GM12892 (cell line): ENCODE measurements at regions not wholly inside any gene's neighbourhood (a gene's known extent, or its start where the extent isn't known, plus 50 kb on each side); places are given as distances from the start of the nearest gene placed in this dataset.

Experiments
- DNase-seq: peaks from one replicate; pipeline ENCODE4 v3.0.0; 2011; ENCODE audit not compliant: insufficient read length
- FAIRE-seq: peaks from 2 replicates; lab custom pipeline; 2011; peaks lifted over from hg19 to GRCh38; lab: Jason Lieb, UNC
- POLR2A ChIP-seq: IDR thresholded peaks from 2 replicates; pipeline ENCODE4 v1.6.1; 2011; ENCODE audit warnings: low read depth, low read length, control low read depth
- POLR2AphosphoS5 ChIP-seq: IDR thresholded peaks from 2 replicates; pipeline ENCODE4 v1.6.1; 2011; ENCODE audit warnings: low read depth, low read length, control low read depth
- TAF1 ChIP-seq: IDR thresholded peaks from 2 replicates; pipeline ENCODE4 v1.6.1; 2011; ENCODE audit warnings: low read depth, mild to moderate bottlenecking, control low read depth, low read length, borderline replicate concordance

DNA sequence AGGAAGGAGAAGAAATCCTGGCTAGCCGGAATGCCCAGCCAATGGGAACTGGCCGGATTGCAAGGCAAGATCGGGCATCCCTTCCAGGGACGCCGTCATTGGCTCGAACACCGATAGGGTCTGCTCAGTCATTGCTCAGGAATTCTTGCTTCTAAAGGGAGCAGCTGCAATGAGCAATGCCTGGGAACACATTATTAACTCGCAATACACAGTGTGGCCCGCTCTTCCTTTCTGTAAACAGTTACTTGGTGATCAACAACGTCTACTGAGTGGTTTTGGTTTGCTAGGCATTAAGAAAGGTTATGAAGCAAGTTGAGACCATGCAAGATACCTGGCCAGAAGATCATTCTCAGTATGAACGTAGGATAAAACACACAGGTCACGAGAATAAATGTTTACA, 165.4 kb upstream of the CITED2 start:
- DNase-seq (no peak), FAIRE-seq (no peak)
- TF ChIP-seq TAF1 (no peak), POLR2AphosphoS5 (no peak), POLR2A (no peak)

DNA sequence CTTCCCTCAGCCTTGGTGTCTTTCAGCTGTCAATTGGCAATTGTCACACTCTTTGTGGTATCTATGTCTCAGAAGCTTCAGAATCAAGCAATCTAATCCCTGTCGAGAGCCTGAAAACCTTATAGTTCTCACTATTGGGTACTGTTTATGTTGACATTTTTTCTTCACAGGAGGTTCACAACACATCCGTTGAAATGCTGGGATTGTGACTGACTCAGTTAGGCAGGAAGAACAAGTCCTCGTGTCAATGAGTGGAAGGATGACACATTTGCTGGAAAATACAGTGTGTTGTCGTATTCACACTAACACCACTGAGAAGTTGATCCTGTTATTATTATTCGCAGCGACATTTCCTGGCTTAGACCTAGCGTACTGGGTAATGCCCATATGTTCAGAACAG, 163.9 kb upstream of the CITED2 start:
- FAIRE-seq (no peak), DNase-seq (no peak)
- TF ChIP-seq TAF1 (no peak), POLR2AphosphoS5 (no peak), POLR2A (no peak)

DNA sequence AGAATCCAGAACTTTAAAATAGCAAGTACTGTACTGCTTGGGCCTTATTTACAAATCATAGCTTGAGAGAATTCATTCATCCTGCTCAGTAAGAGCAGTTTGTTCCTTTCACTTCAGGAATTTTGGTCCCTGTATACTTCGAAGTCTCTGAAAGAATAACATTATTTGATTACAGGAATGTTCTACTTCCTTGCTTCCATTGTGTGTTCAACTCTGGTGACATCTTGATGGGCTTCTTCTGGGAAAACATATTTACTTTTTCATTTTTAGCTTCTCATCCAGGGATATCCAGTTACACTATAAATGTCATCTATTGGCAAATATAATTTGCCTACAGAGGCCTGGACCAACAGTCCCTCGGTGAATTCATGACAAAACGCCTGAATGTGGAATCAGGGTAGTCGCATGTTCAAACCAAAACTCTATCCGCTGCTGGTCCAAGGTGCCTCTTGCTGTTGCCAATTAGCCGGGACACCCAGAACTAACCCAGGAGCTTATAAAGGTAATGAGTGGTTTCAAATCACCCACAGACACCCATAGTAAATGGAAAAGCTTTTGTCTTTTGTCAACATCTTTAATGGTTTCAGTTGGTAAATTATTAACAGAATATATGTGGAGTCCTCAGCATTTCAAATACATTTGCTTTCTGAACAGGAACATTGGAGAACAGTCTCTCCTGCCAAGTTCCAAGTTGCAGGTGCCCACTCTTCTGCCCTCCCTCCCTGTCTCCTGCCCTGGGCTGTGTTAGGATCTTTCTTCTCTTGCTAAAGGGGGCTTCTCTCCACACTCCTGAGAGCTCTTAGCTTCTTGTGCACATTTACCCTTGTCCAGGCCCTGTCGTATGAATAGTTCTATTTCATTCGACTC, 162.5 kb upstream of the CITED2 start:
- DNase-seq, result no peak
- TF ChIP-seq TAF1 (no peak), POLR2A (no peak), POLR2AphosphoS5 (no peak)
- FAIRE-seq, result no peak

DNA sequence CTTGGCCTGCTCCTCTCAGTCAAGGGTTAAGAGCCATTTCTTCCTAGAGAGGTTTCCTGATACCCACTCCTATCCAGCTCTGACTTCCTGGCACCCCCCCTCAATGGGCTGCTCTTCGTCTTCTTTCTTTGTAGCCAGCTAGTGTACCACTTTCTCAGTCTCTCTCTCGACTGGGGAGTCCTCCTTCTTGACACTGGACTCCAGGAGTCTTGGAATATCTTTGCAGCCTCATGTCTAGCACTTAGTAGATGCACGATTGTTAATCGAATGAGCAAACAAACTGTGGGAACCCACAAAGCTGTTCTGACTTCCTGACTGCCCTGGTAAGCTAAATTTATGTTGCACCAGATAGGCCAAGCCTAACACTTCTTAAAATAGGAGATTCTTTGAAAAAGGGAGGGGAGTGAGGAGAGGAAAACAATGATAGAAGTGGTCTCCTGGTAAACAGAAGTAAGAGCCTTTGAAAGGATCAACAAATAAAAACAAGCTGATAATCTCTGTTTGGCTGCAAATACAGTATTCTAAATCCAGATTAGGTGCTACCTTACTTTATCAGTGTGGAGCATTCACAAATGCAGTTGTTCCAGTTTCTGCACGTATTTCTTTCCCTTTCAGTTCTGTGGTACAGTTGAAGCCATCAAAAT, 160.1 kb upstream of the CITED2 start:
- DNase-seq, result no peak
- no peak for FAIRE-seq
- TF ChIP-seq POLR2A (no peak), POLR2AphosphoS5 (no peak), TAF1 (no peak)

DNA sequence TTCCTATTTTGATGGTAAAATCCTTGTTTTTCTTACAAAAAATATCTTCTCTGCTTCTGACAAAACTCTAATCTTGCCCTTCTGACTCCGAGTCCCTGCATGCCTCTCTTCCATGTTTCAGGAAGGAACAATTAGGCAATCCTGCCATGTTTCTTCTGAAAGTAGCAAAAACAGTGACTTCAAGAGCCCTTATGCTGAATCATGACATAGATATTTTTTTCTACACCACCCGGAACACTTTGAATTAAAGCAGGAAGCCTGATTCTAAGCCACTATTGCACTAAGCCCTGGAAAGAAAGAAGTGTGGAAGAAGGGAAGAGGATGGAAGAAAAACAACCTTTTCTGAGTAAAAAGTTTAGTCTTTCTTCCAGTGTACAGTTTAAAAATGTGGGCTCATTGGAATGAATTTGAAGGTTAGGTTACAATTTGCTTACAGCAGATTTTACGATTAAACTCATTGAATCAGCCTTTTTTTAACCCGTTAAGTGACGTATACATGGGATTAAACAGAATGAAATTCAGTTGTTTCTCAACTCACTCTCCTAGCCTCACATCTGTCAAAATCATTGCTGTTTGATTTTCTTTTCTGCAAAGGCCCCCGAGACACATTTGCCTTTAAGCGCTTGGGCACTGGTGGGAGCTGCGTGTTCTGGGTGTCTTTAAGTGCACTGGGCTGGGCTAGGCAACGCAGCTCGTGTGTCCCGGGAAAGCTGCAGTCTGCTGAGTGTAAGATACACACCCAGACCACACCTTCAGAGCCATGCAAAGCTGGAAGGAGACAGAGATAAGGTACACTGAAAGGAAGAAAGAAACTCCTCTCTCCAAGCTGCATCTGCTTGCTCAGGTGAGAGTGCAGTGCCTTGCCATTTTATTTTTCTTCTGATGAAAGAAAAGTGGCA, 159.4 kb upstream of the CITED2 start:
- TF ChIP-seq POLR2AphosphoS5 (no peak), TAF1 (no peak)
- FAIRE-seq (no peak), DNase-seq (no peak)

DNA sequence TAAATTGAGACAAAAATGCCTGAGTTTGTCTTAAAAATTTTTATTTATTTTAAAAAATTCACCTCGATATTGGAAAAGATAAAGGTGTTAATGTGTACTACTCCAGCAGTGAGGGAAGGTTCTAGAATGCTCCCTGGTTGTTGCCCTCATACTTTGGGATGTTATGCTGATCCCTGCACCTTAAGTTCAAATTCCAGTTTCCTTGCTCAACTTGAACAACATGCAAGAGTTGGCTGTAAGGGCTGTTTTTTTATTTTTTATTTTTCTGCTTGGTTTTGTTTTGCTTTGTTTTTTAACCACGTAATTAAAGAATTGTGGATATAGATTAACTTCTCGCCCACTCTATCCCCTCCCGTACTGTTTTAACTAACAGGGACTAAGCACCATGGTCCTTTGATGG, 158.7 kb upstream of the CITED2 start:
- FAIRE-seq, result no peak
- no peak for TF ChIP-seq TAF1
- TF ChIP-seq POLR2A, result no peak
- no peak for TF ChIP-seq POLR2AphosphoS5
- no peak for DNase-seq

DNA sequence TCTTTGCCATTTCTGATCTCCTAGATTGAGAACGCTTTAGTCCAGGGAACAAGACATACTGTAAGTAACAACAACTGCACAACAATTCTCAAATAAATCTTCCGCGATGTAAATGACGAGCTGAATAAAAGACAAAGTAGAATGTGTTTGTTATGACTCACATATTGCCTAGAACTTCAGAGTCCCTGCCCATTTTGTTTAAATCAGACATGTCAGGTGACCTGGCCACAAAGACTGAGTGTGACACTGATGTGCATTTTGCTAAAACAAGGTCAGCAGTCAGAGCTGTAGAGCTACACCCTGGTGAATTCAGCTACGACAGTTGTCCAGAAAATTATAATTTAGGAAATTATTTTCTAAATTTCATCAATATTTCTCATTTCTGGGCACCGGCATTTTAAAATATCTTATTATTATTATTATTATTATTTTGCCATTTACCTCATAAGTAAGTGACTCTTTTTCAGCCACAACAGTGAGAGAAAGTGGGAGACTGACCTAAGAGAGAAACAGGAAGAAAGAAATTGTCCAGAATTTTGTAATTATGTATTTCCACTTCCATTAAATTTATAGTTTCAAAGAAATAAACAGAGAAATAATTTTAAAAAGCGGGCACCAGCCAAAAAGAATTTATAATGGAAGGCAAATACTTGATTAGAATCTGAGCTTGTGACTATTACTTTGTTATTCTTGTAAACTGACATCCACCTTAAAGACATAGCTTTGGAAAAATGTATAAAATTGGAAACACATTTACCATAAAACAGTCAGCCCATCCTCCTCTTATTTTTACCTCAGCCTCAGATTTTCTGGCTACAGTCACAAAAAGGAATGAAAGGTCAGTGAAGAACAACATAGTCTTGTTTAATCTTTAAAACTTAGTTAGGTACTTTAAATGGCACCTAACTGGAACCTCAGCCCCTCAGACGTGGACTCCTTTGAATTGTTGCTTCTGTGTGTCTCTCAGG, 157.0 kb upstream of the CITED2 start:
- FAIRE-seq (peak; percentile 24), DNase-seq (no peak)
- TF ChIP-seq POLR2AphosphoS5 (no peak), TAF1 (no peak), POLR2A (no peak)

DNA sequence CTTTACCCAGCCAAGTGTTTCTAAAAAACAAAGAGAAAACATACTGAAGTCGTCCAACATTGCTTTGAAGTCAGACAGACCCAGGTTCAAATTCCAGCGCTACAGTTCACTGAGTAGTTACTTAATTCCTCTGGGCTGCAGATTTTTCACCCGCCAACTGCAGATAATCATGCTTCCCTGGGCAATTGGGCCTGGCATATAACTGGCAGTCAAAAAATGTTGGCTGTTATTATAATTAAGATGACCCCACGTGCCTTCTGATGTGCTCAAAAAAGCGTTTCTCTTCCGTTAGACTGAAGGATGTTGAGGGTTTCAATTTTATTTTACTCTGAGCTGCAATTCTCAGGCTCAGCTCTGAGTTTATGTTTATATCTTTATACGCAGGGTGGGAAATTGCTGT, 156.1 kb upstream of the CITED2 start:
- FAIRE-seq (no peak), DNase-seq (no peak)
- no peak for TF ChIP-seq TAF1
- TF ChIP-seq POLR2AphosphoS5, result no peak
- TF ChIP-seq POLR2A, result no peak

DNA sequence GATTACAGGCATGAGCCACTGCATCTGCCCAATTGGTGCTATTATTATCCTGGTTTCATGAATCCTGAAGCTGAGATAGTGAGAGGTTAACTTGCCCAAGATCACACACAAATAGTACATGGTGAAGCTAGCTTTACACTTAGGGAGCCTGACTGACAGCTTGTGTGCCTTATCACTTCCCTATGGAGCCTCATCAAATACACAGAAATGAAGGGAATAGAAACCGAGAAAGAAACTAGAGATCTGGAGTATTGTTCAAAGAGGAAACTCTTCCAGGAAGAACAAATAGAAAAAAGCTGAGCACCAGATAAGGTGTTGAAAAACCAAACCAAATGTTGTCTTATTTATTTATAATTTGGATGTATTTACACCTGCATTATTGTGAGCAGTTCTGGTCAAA, 155.0 kb upstream of the CITED2 start:
- no peak for FAIRE-seq
- no peak for TF ChIP-seq POLR2AphosphoS5
- TF ChIP-seq TAF1, result no peak
- TF ChIP-seq POLR2A, result no peak
- no peak for DNase-seq

DNA sequence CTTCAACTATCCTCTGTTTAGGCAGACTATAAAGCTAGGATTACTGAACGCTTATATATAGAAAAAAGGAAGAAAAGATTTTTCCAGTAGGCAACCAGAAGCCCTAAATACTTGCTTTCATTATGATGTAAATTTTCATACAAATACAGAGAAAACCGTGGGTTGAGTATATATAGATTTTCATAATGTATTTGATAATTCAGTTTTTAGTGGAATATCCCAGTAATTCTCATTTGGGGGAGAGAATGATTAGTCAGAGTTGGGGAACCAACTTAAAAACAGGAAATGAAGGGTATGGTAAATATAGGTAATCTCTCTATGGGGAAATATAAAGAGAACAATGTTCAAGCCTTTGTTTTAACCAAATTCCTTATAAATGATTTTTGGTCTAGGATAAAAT, 154.0 kb upstream of the CITED2 start:
- DNase-seq (no peak), FAIRE-seq (no peak)
- no peak for TF ChIP-seq TAF1
